ENCODE measurements at regions not wholly inside any gene's neighbourhood (a gene's known extent, or its start where the extent isn't known, plus 50 kb on each side); places are given as distances from the start of the nearest gene placed in this dataset.
"Not testable (repeated sequence)": the region's sequence is repeated elsewhere in the genome, so short reads cannot be mapped to it uniquely, and the experiment has no call there.

- intact Hi-C loops (cut with DNase I): no loop called here
- no peak overlapping the region for H3K4me3 ChIP-seq (replicated peaks in 1 of 3)
These were observed 756.4 kb downstream of the EPHA4 start for GRCh38 chr2:220815698-220816097.

GRCh38 chr2:220821683-220822082 is 750.4 kb downstream of the EPHA4 start:
- Histone ChIP-seq H3K27me3 (no peaks in the 10 kb centered on the region), H3K9me3 (no peaks in the 10 kb centered on the region), H3K4me1 (no peaks in the 10 kb centered on the region), H3K27ac (no peak overlapping the region), H3K4me3 (replicated peaks in 1 of 3) (no peak overlapping the region), H3K36me3 (no peaks in the 10 kb centered on the region)
- DNase-seq: no peak
- WGBS, 2 donors: 90 to 96% methylated on average over 1 of the region's 1 CpG
- TF ChIP-seq POLR2A (IDR thresholded peaks at IDR 0.05) (no peak), CTCF (IDR thresholded peaks at IDR 0.05) (no peak)
- intact Hi-C loops (cut with DNase I): no loop called here

More at GRCh38 chr2:220815698-220816097, 756.4 kb downstream of the EPHA4 start:
- Histone ChIP-seq H3K4me1 (no peaks in the 10 kb centered on the region), H3K9me3 (no peaks in the 10 kb centered on the region), H3K36me3 (no peaks in the 10 kb centered on the region), H3K27me3 (no peaks in the 10 kb centered on the region), H3K27ac (no peak overlapping the region)
- TF ChIP-seq CTCF (IDR thresholded peaks at IDR 0.05) (no peak), POLR2A (IDR thresholded peaks at IDR 0.05) (no peak)
- WGBS, 2 donors: 88 to 96% methylated on average over 2 of the region's 2 CpGs
- no peak for DNase-seq

GRCh38 chr2:220823590-220823989 is 748.5 kb downstream of the EPHA4 start:
- H3K4me1 ChIP-seq; H3K27me3 ChIP-seq; H3K4me3 ChIP-seq (replicated peaks in 1 of 3); H3K27ac ChIP-seq; H3K9me3 ChIP-seq; intact Hi-C loops (cut with DNase I); H3K36me3 ChIP-seq; DNase-seq: not testable (repeated sequence)

- H3K4me3 ChIP-seq (replicated peaks in 1 of 3): no peak overlapping the region
- H3K4me1 ChIP-seq: no peaks in the 10 kb centered on the region
- WGBS, 2 donors: 70 to 72% methylated on average over 1 of the region's 1 CpG
- H3K9me3 ChIP-seq: no peaks in the 10 kb centered on the region
- no peak for DNase-seq
- no peaks in the 10 kb centered on the region for H3K36me3 ChIP-seq
- no peaks in the 10 kb centered on the region for H3K27me3 ChIP-seq
- intact Hi-C loops (cut with DNase I): no loop called here
- no peak overlapping the region for H3K27ac ChIP-seq
- TF ChIP-seq POLR2A (IDR thresholded peaks at IDR 0.05): no peak
- TF ChIP-seq CTCF (IDR thresholded peaks at IDR 0.05): no peak
These were observed 738.7 kb downstream of the EPHA4 start for GRCh38 chr2:220833446-220833845.

GRCh38 chr2:220835583-220835982 is 736.5 kb downstream of the EPHA4 start:
- WGBS, 2 donors: 89 to 91% methylated on average over 5 of the region's 5 CpGs
- intact Hi-C loops (cut with DNase I): no loop called here
- no peak overlapping the region for H3K4me3 ChIP-seq (replicated peaks in 1 of 3)

More at GRCh38 chr2:220835583-220835982, 736.5 kb downstream of the EPHA4 start:
- no peak for TF ChIP-seq CTCF (IDR thresholded peaks at IDR 0.05)
- no peak for TF ChIP-seq POLR2A (IDR thresholded peaks at IDR 0.05)
- no peaks in the 10 kb centered on the region for H3K9me3 ChIP-seq
- H3K27me3 ChIP-seq: no peaks in the 10 kb centered on the region
- H3K36me3 ChIP-seq: no peaks in the 10 kb centered on the region
- H3K4me1 ChIP-seq: no peaks in the 10 kb centered on the region
- no peak overlapping the region for H3K27ac ChIP-seq
- no peak for DNase-seq

Measured in thyroid gland (tissue), 4 donors.